ENCODE measurements at regions not wholly inside any gene's neighbourhood (a gene's known extent, or its start where the extent isn't known, plus 50 kb on each side); places are given as distances from the start of the nearest gene placed in this dataset.

DNA sequence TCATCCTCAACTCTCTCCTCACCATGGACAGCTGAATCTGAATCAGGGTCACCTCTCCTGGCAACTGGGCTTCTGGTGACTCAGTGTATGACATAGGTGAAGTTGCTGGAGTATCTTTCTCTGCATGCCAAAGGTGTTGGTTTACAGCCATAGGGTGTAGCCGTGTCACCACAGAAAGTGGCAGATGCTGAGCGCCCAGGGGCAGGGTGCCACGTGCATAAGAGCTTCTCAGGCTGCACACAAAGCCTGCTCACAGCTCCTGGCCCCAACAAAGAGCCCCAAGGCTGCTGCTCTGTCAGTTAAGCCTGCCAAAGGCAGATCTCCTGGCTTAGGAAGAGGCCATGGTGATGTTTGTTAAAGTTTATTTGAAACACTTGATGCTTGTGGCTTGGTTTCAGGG lies 297.7 kb upstream of the WWC1 start:
- CTCF ChIA-PET (ENCODE audit: low intra/inter-chr PET ratio, low total read pairs): no interaction called here
- WGBS (ENCODE audit: low lambda C conversion rate): no CpG with 5 or more reads among the region's 3 CpGs

More for the DNA sequence above, 297.7 kb upstream of the WWC1 start:
- intact Hi-C loops (cut with micrococcal nuclease; ENCODE audit: unreplicated experiment) (no loop called here), in situ Hi-C loops (cut with HindIII; ENCODE audit: extremely low pct_ligation_motif_present, low pct_unique_long_range_greater_than_20kb) (no loop called here)
- BruUV-seq (replicated peaks): no TSS peak
- no peak for FAIRE-seq
- POLR2A ChIA-PET: no interaction called here
- Histone ChIP-seq H3K4me2 (ENCODE audit: low read depth, low read length) (no peak overlapping the region), H3K79me2 (ENCODE audit: insufficient read depth, low read length) (no peaks in the 10 kb centered on the region), H2AFZ (ENCODE audit: low read length) (no peak overlapping the region), H3K27me3 (ENCODE audit: control insufficient read depth in 1 of 2, insufficient read depth in 2 of 2, low read length in 2 of 2) (peaks cover 0 to 5% of the 10 kb centered on the region in 2 experiments; a peak in 1 of 5 replicates), H3K9ac (ENCODE audit: insufficient read depth, low read depth, low read length) (no peak overlapping the region), H3K4me1 (ENCODE audit: insufficient read depth, low read length) (no peaks in the 10 kb centered on the region), H4K20me1 (ENCODE audit: insufficient read depth, low read length) (no peaks in the 10 kb centered on the region), H3K36me3 (replicated peaks in 1 of 2; ENCODE audit: control insufficient read depth in 1 of 2, insufficient read depth in 2 of 2, low read length in 2 of 2) (no peaks in the 10 kb centered on the region), H3K4me3 (replicated peaks in 1 of 3; ENCODE audit: insufficient read depth in 1 of 3, low read depth in 2 of 3, low read length in 3 of 3) (no peak overlapping the region), H3K9me3 (ENCODE audit: low read length) (no peaks in the 10 kb centered on the region), H3K27ac (ENCODE audit: extremely low read length, insufficient read depth, low read length) (no peak overlapping the region)
- ATAC-seq: no peak
- DNase-seq (ENCODE audit: low spot score): no peak
- TF ChIP-seq DNMT1 (CRISPR knock-in tag; IDR thresholded peaks at IDR 0.05) (no peak), GPBP1L1 (CRISPR knock-in tag; IDR thresholded peaks at IDR 0.05) (no peak), SRSF9 (IDR thresholded peaks at IDR 0.05; ENCODE audit: borderline replicate concordance, insufficient read depth, low read depth, low read length, poor library complexity, severe bottlenecking) (no peak), CEBPB (IDR thresholded peaks at IDR 0.05; ENCODE audit: borderline replicate concordance, low read depth, low read length) (no peak), RFX5 (IDR thresholded peaks at IDR 0.05; ENCODE audit: low read depth, low read length) (no peak), ZNF451 (CRISPR knock-in tag; IDR thresholded peaks at IDR 0.05) (no peak), KDM1A (CRISPR knock-in tag; IDR thresholded peaks at IDR 0.05) (no peak), ZNF549 (CRISPR knock-in tag; IDR thresholded peaks at IDR 0.05) (no peak), SMAD9 (CRISPR knock-in tag; IDR thresholded peaks at IDR 0.05) (no peak), ZNF672 (CRISPR knock-in tag; IDR thresholded peaks at IDR 0.05) (no peak)
- TF ChIP-seq, protein P1, sequence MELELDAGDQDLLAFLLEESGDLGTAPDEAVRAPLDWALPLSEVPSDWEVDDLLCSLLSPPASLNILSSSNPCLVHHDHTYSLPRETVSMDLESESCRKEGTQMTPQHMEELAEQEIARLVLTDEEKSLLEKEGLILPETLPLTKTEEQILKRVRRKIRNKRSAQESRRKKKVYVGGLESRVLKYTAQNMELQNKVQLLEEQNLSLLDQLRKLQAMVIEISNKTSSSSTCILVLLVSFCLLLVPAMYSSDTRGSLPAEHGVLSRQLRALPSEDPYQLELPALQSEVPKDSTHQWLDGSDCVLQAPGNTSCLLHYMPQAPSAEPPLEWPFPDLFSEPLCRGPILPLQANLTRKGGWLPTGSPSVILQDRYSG (CRISPR knock-in tag; IDR thresholded peaks at IDR 0.05): no peak
- TF ChIP-seq, protein P2, sequence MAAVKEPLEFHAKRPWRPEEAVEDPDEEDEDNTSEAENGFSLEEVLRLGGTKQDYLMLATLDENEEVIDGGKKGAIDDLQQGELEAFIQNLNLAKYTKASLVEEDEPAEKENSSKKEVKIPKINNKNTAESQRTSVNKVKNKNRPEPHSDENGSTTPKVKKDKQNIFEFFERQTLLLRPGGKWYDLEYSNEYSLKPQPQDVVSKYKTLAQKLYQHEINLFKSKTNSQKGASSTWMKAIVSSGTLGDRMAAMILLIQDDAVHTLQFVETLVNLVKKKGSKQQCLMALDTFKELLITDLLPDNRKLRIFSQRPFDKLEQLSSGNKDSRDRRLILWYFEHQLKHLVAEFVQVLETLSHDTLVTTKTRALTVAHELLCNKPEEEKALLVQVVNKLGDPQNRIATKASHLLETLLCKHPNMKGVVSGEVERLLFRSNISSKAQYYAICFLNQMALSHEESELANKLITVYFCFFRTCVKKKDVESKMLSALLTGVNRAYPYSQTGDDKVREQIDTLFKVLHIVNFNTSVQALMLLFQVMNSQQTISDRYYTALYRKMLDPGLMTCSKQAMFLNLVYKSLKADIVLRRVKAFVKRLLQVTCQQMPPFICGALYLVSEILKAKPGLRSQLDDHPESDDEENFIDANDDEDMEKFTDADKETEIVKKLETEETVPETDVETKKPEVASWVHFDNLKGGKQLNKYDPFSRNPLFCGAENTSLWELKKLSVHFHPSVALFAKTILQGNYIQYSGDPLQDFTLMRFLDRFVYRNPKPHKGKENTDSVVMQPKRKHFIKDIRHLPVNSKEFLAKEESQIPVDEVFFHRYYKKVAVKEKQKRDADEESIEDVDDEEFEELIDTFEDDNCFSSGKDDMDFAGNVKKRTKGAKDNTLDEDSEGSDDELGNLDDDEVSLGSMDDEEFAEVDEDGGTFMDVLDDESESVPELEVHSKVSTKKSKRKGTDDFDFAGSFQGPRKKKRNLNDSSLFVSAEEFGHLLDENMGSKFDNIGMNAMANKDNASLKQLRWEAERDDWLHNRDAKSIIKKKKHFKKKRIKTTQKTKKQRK (IDR thresholded peaks at IDR 0.05; ENCODE audit: low read length): no peak
